ENCODE measurements at regions not wholly inside any gene's neighbourhood (a gene's known extent, or its start where the extent isn't known, plus 50 kb on each side); places are given as distances from the start of the nearest gene placed in this dataset.

DNA sequence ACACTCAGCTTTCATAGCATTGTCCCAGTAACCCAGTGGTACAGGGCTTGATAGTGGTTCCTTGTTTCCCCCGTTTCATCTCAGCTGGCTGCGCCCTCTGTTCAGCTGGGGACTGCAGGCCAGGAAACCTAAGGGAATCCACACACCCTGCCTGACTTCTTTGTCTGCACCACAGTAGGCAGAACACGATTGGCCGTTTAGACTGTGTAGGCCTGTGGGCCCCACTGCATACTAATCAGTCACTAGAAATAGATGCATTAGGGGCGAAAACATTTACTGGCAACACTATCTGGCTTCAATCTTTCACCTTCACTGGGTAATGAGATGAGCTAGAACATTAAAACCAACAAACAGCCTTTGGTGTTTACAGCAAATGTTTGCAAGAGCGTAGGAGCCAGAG lies 512.7 kb upstream of the BRINP1 start:
- H3K36me3 ChIP-seq (replicated peaks in 1 of 2; ENCODE audit: control insufficient read depth in 1 of 2, insufficient read depth in 2 of 2, low read length in 2 of 2): no peaks in the 10 kb centered on the region
- Mint-ChIP-seq H3K36me3 (no peaks in the 10 kb centered on the region), H3K27ac (no peak overlapping the region), H3K9me3 (peaks cover 0 to 5% (median 0%) of the 10 kb centered on the region in 7 donors), H3K4me3 (no peak overlapping the region), H3K4me1 (no peaks in the 10 kb centered on the region), H3K27me3 (ENCODE audit: low read depth in 3 of 3) (no peaks in the 10 kb centered on the region)
- H3K27ac ChIP-seq (ENCODE audit: low read depth in 1 of 2, low read length in 2 of 2): no peak overlapping the region
- TF ChIP-seq, protein P1, sequence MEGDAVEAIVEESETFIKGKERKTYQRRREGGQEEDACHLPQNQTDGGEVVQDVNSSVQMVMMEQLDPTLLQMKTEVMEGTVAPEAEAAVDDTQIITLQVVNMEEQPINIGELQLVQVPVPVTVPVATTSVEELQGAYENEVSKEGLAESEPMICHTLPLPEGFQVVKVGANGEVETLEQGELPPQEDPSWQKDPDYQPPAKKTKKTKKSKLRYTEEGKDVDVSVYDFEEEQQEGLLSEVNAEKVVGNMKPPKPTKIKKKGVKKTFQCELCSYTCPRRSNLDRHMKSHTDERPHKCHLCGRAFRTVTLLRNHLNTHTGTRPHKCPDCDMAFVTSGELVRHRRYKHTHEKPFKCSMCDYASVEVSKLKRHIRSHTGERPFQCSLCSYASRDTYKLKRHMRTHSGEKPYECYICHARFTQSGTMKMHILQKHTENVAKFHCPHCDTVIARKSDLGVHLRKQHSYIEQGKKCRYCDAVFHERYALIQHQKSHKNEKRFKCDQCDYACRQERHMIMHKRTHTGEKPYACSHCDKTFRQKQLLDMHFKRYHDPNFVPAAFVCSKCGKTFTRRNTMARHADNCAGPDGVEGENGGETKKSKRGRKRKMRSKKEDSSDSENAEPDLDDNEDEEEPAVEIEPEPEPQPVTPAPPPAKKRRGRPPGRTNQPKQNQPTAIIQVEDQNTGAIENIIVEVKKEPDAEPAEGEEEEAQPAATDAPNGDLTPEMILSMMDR (IDR thresholded peaks at IDR 0.05): no peak
- no peaks in the 10 kb centered on the region for H3K4me1 ChIP-seq (ENCODE audit: control insufficient read depth in 1 of 2, insufficient read depth in 2 of 2, low read length in 2 of 2)
- no peaks in the 10 kb centered on the region for H4K20me1 ChIP-seq (ENCODE audit: insufficient read depth, low read length)
- no peak overlapping the region for H3K4me2 ChIP-seq (replicated peaks; ENCODE audit: extremely low read depth, low read length, poor library complexity, severe bottlenecking)
- H2AFZ ChIP-seq (ENCODE audit: insufficient read depth, low read depth, low read length, poor library complexity, severe bottlenecking): no peak overlapping the region
- WGBS (ENCODE audit: insufficient coverage): no CpG with 5 or more reads among the region's 6 CpGs
- H3K9ac ChIP-seq (ENCODE audit: insufficient read depth, low read length, poor library complexity, severe bottlenecking): no peak overlapping the region
- no peak for DNase-seq
- H3K27me3 ChIP-seq (ENCODE audit: control insufficient read depth in 2 of 2, insufficient read depth in 2 of 2, low read length in 2 of 2): no peaks in the 10 kb centered on the region
- H3K79me2 ChIP-seq (ENCODE audit: insufficient read depth, low read length): no peaks in the 10 kb centered on the region
- no peak overlapping the region for H3K4me3 ChIP-seq (replicated peaks in 1 of 3; ENCODE audit: low read depth in 2 of 3, low read length in 3 of 3)
- no peaks in the 10 kb centered on the region for H3K9me3 ChIP-seq (replicated peaks in 1 of 2; ENCODE audit: control insufficient read depth in 1 of 2, insufficient read depth in 1 of 2, low read length in 2 of 2)
- intact Hi-C loops (cut with micrococcal nuclease): no loop called here

DNA sequence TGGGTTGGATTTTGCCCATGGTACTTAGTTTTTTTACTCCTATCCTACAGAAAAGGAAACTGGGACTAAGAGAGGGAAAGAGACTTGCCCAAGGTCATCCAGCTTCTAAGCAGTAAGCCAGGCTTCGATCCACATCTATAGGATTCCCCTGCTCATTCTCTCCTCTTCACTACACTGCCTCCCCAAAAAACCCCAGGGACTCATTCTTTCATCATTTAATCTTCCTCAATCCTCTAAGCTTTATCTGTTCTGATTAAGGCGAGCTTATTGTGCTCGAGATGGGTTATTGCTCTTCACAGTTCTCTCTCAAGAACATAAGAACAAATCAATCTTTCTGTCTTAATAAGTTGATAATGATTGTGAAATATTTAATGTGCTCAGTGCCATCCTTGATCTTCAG lies 511.1 kb upstream of the BRINP1 start:
- no peak overlapping the region for H3K27ac ChIP-seq (ENCODE audit: low read depth in 1 of 2, low read length in 2 of 2)
- H3K9ac ChIP-seq (ENCODE audit: insufficient read depth, low read length, poor library complexity, severe bottlenecking): no peak overlapping the region
- H3K4me2 ChIP-seq (replicated peaks; ENCODE audit: extremely low read depth, low read length, poor library complexity, severe bottlenecking): no peak overlapping the region
- no peaks in the 10 kb centered on the region for H4K20me1 ChIP-seq (ENCODE audit: insufficient read depth, low read length)
- H3K4me1 ChIP-seq (ENCODE audit: control insufficient read depth in 1 of 2, insufficient read depth in 2 of 2, low read length in 2 of 2): no peaks in the 10 kb centered on the region
- H2AFZ ChIP-seq (ENCODE audit: insufficient read depth, low read depth, low read length, poor library complexity, severe bottlenecking): no peak overlapping the region
- Mint-ChIP-seq H3K4me1 (no peaks in the 10 kb centered on the region), H3K36me3 (no peaks in the 10 kb centered on the region), H3K4me3 (no peak overlapping the region), H3K27me3 (ENCODE audit: low read depth in 3 of 3) (no peaks in the 10 kb centered on the region), H3K9me3 (peaks cover 0 to 8% (median 0%) of the 10 kb centered on the region in 7 donors), H3K27ac (no peak overlapping the region)
- no peaks in the 10 kb centered on the region for H3K79me2 ChIP-seq (ENCODE audit: insufficient read depth, low read length)
- intact Hi-C loops (cut with micrococcal nuclease): no loop called here
- no peak for DNase-seq
- TF ChIP-seq, protein P1 (IDR thresholded peaks at IDR 0.05): no peak
- 100% methylated on average over 1 of the region's 3 CpGs for WGBS (ENCODE audit: insufficient coverage)
- no peaks in the 10 kb centered on the region for H3K9me3 ChIP-seq (replicated peaks in 1 of 2; ENCODE audit: control insufficient read depth in 1 of 2, insufficient read depth in 1 of 2, low read length in 2 of 2)
- H3K36me3 ChIP-seq (replicated peaks in 1 of 2; ENCODE audit: control insufficient read depth in 1 of 2, insufficient read depth in 2 of 2, low read length in 2 of 2): no peaks in the 10 kb centered on the region
- H3K27me3 ChIP-seq (ENCODE audit: control insufficient read depth in 2 of 2, insufficient read depth in 2 of 2, low read length in 2 of 2): no peaks in the 10 kb centered on the region
- H3K4me3 ChIP-seq (replicated peaks in 1 of 3; ENCODE audit: low read depth in 2 of 3, low read length in 3 of 3): no peak overlapping the region

All from CD14-positive monocyte (primary cell).